GM19395 (cell line): ENCODE measurements at regions not wholly inside any gene's neighbourhood (a gene's known extent, or its start where the extent isn't known, plus 50 kb on each side); places are given as distances from the start of the nearest gene placed in this dataset.
"Not testable (repeated sequence)": the region's sequence is repeated elsewhere in the genome, so short reads cannot be mapped to it uniquely, and the experiment has no call there.

ENCODE experiments used
- ATAC-seq: cut with Tn5 transposase; IDR thresholded peaks from one replicate; pipeline ENCODE4 v1.9.1; 2021; ENCODE audit warnings: mild to moderate bottlenecking, moderate library complexity; ENCODE audit not compliant: unreplicated experiment

DNA sequence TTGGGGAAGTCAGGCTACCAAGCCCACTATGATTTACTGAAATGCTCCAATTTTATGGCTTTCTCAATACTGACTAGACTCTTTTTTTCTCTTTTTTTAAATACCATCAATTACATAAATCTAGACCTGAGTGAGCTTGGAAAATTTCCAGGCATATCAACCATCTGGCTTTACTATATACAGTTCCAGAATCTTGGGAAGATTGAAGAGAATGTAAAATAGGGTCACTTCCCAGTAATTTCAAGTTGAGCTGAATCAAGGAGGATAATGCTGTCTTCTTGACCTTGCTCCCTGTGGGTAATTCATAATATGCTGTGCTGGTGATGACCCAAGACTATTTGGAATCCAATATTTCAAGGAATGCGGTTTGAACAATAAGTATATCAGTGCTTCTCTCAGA, 108.1 kb downstream of the MAP3K21 start:
- ATAC-seq, result no peak

DNA sequence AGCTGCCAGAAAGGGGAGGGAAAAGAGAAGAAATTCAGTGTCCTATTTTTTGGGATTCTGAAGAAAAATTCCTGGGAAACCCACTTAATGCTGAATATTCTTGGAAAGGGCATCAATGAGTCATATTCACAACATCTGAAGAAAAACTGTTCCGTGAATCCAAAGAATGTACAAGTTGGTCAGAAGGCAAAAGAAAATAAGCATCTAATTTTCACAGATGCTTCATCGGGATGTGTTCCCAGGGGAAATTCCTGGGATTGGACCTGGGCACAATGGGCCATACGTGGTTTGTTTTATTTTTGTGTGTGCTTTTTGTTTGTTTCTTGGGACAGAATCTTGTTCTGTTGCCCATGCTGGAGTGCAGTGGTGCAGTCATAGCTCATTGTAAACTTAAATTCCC, 112.2 kb downstream of the MAP3K21 start:
- no peak for ATAC-seq

DNA sequence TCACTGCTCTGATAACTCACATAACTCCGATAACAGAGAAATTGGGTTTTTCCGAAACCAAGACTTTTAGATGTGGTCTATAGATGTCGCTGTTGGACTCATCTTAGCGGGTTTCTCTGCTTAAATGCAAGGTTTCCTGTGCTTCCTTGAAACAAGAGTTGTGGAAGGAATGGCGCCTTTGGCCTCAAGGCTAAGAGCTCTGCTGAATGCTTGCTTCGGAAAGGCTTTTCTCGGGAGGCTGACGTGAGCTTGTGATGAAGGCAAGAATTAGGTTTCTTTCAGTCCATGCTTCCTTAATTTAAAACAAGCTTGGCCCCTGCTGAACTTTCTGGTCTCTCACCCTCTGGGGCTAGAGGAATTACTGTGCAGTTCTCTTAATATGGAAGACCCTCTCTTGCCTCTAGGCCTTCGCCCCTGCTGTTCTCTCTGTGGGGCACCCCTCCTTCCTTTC, 113.5 kb downstream of the MAP3K21 start:
- no peak for ATAC-seq

DNA sequence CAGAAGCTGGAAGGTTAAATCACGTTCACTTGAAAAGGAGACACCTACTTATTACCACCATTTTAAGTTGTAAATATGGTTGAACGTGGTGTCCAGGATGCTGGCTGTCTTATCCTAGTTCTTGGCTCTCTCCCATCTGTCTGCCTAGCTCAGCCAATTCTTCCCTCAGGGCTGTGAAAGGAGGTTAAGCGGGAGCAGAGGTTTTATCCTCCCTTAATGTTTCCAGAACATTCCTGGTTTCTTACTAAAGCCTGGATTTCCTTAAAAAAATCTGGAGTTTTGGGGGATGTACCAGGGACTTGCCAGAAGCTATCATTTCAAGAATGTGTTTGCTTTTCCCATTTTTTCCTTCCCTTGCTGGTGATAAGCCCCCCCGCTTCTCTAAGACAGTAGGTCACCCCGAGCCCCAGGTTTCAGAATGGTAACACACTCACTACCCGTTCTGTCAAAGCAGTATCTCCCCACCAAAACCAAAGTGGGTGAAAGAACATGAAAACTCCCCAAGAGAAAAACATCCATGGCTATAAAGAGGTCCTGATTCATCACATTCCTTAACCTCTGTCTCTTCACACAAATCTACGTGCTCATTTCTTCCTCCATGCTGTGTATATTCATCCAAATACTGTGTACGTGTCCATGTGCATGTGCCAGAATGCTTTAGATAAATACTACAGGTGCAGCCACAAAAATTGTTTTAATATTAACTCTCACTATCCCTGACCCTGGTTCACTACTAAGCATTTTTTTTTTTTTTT, 114.7 kb downstream of the MAP3K21 start:
- ATAC-seq, result no peak

DNA sequence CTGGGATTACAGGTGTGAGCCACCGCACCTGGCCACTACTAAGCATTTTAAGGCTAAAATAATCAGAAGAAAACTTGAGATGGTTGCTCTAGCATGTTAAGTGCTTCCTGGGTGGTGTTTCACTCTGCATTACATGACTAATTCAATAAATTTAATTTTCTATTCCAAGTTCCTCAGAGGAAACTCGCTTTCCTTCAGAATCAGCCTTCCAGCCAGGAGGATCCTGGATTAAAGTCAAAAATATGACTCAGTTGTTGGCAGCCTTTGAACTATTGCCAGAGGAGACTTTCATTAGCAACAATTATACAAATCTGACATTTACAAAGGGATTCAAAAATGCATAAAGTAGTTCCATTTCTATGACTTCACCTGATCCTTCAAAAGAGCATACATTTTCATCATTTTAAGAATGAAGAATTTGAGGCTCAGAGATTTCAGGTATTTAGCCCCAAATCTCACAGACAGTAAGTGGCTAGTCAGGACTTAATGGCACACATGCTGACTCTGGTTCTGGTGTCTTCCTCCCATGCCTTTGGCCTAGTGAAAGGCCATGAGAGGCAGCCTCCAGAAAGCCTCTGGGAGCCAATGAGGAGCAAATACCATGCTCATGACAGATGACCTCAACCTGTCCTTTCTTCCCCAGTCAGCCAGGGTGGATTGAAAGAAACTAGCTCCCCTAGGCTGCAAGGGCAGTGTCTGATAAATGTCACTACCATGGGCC, 115.7 kb downstream of the MAP3K21 start:
- ATAC-seq, result no peak

DNA sequence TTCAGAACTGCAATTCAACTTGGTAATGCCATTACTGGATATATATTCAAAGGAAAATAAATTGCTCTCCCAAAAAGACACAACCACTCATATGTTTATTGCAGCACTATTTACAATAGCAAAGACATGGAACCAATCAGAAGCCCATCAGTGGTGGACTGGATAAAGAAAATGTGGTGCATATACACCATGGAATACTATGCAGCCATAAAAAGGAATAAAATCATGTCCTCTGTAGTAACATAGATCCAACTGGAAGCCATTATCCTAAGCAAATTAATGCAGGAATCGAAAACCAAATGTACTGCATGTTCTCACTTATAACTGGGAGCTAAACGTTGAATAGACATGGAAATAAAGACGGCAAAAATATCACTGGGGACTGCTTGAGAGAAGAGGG, 117.0 kb downstream of the MAP3K21 start:
- no peak for ATAC-seq

DNA sequence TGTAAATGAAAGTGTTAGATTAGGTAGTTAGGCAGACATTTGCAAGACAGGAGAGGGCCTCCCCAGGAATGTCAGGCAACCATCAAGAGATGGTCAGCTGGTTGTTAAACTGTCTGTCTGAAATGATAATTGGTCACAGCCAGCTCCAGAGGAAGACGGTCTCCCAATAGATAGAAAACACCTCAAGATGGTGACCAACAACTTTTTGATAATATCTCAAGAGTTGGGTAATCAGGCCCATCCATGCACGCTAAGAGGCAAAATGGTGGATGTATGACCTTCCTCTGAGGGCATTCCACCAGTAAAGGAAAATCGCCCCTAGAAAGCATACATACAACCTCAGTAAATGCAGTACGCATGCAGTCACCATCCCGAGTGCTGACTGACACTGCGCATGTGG, 118.2 kb downstream of the MAP3K21 start:
- no peak for ATAC-seq

DNA sequence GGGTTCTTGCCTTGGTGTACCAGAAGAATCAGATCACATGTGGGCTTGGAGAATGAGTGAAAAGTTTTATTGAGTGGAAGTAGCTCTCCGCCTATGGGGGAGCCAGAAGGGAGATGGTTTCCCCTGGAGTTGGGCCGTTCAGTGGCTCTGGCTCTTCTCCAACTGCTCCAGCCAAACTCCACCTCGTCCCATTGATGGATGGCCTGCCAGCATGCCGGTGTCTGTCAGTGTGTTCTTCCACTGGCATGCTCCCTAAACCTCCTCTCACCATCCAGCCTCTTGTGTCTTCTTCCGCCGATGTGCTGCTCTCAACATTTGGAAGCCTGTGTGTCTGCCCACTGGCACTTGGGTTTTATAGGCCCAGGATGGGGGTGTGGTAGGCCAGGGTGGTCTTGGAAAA, 119.4 kb downstream of the MAP3K21 start:
- ATAC-seq, result no peak

DNA sequence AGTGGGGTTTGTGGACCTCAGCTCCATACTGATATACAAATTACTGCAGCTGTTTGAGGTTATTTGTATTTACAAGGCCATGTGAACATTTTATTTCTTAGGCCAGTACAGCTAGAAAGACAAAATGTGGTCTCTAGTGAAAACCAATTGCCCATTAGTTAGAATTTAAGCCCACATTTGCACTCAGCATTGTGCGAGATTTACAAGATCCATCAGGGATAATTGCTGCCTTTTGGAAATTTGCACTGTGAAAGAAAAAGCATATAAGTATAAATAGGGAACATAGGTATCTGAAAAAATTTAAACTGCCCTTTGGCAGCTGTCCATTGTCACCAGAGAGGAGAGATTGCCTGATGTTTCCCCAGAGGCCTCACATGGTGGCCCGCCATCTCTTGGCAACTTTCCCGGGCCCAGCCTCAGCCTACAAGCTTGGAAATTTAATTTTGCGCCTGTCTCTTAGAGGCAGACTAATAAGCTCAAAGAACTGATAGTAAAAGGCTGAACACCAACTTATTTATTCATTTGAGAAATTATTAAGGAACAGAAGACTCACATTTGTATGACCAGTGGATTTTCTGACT, 120.7 kb downstream of the MAP3K21 start:
- no peak for ATAC-seq

DNA sequence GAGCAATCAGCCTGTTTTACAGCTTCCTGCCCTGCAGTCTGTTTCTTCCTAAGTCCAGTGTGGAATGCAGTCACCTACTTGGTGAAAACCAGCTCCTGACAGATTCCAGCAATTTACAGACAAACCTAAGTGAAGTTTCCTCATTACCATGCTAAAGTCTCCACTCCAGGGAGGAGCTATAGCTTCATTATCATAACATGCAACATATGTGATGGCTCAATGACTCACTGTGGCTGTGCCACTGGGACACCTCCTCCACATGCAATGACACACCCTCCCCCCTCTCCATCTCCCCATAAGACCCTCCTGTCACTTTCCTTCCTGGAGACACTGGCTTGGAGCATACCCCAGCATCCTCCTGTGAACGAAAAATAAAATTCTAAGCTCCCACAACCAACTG, 125.2 kb downstream of the MAP3K21 start:
- ATAC-seq, result no peak

DNA sequence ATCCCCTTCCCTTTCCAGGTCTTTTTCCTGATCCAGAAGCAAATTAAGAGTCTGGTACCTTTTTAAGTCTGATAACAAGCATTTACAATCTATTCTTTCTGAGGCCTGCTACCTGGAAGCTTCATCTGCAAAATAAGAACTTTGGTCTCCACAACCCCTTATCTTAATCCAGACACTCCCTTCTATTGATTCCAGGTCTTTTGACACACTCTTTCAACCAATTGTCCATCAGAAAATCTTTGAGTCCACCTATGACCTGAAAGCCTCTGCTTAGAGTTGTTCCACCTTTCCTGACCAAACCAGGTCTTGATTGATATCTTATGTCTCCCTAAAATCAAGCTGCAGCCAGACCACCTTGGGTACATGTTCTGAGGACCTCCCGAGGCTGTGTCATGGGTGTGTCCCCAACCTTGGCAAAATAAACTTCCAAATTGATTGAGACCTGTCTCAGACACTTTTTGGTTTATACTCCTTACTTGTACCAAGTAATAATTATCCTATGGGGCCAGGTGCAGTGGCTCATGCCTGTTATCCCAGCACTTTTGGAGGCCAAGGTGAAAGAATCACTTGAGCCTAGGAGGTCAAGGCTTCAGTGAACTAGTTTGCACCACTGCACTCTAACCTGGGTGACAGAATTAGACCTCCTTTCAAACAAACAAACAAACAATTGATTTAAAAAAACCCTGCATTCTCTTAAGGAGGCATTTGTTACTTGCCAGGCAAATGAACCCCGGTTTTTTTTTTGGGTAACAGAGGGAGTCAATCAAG, 126.1 kb downstream of the MAP3K21 start:
- ATAC-seq, result no peak

DNA sequence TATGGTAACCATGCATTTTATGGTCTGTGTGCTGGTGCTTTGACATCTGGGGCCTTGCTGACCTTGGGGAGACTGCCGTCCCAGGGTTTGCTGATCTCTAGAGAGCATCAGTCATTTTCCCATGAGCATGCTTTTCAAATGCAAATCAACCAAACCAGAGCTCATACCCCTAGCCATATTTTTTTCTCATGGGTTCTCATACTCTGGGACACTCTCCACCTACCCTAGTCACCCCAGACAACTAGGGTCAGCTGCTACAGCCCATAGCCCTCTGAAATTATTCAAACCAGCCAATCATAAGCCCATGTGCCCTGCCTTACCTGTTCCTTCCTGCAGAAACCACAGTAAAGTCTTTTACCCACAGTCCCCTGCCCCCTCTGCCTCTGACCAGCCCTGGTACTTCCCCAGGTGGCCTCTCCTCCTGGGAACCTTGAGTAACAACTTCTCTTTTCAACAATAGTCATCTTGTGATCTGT, 132.0 kb downstream of the MAP3K21 start:
- ATAC-seq, result no peak

DNA sequence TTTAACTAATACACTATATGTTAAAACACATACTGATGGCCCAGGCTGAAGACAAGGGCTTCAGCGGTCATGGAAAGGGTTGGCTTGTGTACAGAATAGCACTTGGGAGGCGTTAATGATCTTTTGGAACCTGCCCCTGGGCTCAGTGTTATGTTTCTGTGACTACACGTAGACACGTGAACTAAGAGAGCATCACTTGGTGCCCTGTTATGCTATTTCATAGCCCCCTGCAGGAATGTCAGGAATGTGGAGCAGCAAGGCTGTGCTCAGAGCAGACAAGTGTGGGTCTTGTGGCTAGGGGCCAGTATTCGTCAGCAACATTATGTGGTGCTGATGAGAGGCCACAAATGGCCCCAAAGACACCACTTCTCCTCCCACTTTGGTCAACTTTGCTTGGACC, 132.4 kb downstream of the MAP3K21 start:
- no peak for ATAC-seq

DNA sequence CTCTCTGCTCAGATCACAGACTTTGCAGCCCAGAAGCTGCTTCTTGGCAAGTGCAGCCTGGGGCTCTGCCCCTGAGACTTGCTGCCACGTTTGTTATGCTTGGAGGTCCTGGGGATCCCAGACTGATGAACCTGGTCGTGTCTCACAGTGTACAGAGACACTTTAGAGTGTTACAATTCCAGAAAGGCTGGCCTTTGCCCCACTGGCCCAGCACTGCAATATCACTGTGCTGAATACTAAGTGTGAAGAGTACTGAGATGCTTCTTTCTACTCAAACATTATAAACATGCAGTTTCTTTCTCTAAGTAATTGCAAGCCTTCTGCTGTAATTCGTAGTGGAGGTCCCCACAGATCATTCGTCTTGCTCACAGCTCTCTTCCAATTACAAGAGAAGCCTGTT, 133.2 kb downstream of the MAP3K21 start:
- ATAC-seq, result no peak

DNA sequence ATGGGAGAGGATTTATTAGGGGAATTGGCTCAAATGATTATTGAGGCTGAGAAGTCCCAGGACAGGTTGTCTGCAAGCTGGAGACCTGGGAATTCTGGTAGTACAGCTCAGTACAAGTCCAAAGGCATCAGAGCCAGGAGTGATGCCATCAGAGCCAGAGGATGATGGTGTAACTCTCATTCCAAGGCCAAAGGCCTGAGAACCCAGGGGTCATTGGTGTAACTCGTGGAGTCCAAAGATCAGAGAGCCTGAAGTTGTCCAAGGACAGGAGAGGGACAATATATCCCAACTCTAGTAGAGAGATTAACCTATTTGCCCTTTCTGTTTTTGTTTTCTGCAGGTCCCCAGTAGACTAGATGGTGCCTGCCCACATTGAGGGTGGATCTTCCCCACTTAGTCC, 134.3 kb downstream of the MAP3K21 start:
- ATAC-seq, result no peak

DNA sequence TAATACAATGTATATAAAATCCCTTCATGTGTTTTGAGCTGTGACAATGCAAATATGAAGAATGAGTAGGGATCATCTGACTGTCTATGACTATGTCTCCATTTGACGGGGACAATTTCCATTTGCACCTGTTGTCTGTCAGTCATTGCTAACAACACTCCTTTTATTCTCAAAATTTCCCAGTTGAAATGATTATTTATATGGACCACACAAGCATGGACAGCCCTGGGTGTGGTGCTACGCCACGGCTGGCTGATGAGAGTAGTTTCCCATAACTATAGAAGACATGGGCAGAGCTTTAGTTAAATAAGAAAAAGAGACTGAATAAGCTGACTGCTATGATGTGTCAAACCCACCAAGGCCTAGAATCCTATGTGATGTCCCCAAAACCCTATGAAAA, 135.8 kb downstream of the MAP3K21 start:
- ATAC-seq, result no peak

DNA sequence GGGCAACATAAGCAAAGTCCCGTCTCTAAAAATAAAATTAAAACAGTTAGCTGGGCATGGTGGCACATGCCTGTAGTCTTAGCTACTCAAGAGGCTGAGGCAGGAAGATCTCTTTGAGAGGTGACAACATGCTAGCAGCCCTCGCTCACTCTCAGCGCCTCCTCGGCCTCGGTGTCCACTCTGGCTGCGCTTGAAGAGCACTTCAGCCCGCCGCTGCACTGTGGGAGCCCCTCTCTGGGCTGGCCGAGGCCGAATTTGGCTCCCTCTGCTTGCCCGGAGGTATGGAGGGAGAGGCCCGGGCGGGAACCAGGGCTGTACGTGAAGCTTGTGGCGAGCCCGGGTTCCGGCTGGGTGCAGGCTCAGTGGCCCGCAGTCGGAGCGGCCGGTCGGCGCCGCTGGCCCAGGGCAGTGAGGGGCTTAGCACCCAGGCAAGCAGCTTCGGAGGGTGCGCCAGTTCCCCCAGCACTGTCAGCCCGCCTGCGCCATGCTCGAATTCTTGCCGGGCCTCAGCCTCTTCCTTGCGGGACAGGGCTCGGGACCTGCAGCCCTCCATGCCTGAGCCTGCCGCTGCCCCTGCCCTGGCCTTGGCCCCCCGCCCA, 138.3 kb downstream of the MAP3K21 start:
- ATAC-seq, result no peak

DNA sequence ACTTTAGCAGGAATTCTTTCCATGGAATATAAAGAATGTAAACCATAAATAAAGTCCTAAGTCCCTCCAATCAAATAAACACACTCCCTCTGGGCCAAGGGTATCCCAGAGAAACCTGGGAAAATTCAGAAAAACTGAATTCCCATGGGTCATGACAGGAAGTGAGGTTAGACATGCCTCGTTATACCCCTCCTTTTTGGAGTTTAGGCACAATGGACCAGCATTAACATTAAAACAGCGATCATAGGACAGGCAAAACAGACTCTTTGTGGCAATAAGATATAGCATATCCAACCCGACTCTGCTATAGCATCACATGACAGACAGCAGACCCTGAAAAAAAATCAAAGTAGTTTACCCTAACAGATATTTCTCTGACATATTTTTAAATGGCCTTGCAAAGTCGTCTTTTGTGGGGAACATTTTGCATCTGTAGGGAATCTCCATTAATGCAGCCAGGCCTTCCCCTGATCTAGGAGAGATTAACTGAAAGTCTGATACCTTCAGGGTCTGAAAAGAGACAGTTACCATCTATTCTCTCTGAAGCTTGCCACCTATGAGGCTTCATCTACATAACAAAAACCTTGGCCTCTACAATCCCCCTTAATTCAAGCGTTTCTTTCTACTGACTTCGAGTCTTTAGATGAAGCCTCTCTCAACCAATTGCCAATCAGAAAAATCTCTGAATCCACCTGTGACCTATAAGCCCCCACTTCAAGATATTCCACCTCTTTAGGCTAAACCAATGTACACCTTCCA, 143.0 kb upstream of the KCNK1 start:
- no peak for ATAC-seq

DNA sequence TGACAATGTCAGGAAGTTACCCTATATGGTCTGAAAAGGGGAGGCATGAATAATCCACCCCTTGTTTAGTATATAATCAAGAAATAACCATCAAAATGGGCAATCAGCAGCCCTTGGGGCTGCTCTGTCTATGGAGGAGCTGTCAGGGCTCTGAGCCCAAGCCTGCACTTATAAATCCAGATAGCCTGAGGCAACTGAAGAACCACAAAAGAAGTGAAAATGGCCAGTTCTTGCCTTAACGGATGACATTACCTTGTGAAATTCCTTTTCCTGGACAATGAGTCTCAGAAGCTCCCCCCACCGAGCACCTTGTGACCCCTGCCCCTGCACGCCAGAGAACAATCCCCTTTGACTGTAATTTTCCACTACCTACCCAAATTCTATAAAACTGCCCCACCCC, 142.1 kb upstream of the KCNK1 start:
- ATAC-seq, result not testable (repeated sequence)

DNA sequence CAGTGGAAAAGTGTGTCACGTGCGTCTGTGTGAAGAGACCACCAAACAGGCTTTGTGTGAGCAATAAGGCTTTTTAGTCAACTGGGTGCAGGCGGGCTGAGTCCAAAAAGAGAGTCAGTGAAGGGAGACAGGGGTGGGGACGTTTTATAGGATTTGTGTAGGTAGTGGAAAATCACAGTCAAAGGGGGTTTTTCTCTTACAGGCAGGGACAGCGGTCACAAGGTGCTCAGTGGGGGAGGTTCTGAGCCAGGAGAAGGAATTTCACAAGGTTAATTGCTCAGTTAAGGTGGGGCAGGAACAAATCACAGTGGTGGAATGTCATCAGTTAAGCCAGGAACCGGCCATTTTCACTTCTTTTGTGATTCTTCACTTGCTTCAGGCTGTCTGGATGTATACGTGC, 141.1 kb upstream of the KCNK1 start:
- ATAC-seq, result not testable (repeated sequence)
